ENCODE measurements at regions not wholly inside any gene's neighbourhood (a gene's known extent, or its start where the extent isn't known, plus 50 kb on each side); places are given as distances from the start of the nearest gene placed in this dataset.

GRCh38 chr3:135491491-135492205 lies 473.9 kb upstream of the PPP2R3A start:
- TF ChIP-seq CTCF (IDR thresholded peaks at IDR 0.05; ENCODE audit: low read depth, low read length) (no peak), EZH2phosphoT487 (IDR thresholded peaks at IDR 0.05; ENCODE audit: low read depth) (no peak)
